HUDEP-2 (cell line): ENCODE measurements at regions not wholly inside any gene's neighbourhood (a gene's known extent, or its start where the extent isn't known, plus 50 kb on each side); places are given as distances from the start of the nearest gene placed in this dataset.

Source experiments
- DNase-seq, 76 experiments: peaks; one replicate each; lab custom pipeline; 2025; ENCODE audit not compliant: unreplicated experiment in 76 of 76; lab: John Stamatoyannopoulos, UW

DNA sequence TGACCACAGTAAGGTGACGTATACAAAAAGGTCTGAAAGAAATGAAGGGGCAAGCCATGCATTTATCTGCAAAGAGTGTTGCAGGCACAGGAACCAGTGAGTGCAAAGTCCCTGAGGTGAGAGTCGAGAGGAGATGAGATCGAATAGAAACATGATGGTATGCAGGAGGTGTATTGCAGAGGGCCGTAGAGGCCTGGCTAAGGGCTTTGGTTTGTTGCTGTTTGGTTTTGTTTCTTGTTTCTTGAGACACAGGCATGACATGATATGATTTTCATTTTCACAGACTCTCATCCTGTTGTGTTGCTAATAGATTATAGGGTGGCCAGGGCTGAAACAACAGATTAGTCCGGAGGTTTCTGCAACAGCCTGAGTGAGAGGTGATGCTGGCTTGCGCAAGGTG lies 80.4 kb downstream of the HSPH1 start:
- DNase-seq = no peak

DNA sequence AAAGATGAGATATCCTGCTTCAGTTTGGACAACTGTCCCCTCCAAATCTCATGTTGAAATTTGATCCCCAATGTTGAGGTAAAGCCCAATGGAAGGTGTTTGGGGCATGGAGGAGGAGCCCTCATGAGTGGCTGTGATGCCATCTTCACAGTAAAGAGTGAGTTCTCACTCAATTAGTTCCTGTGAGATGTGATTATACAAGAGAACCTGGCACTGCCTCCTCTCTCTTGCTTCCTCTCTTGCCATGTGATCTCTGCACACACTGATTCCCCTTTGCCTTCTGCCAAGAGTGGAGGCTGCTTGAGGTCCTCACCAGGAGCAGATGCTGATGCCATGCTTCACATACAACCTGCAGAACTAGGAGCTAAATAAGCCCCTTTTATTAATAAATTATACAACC lies 86.9 kb downstream of the HSPH1 start:
- DNase-seq = no peak

DNA sequence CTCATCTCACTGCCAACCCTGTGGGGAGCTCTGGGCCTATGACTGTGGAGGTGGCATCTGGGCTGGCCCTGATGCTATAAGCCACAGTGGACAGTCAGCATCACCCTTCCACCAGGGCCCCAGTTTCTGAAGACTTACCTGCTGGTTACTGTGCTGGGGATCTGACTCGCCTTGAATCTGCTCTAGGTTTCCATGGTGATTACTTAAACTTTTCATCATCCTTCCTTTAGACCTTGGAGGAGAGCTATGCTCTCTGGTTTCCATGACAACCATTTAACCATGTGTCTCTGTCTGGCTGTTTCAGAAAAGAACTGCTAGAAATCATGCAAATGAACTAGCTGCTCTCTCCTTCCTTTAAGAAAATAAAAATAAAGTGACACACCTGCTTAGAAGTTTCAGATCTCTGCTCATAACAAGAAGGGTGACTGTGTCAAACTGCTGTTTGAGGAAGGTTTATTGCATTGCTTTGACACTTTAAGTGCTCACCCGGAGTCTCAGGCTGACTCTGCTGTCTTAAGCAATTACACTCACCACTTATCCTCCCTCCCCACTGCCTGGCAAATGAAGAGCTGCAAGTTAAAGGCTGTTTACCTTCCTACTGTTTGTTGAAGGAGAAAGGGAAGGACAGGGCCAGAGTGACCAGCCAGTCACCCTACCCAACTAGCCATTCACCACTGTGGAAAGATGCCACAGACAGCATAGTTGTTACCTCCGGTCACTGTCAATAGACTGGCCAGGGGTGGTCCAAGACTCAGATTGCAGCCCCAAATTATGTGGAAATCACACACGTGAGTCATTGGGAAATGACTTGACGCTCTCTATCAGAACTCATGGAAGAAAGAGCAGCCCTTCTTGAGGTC lies 87.6 kb downstream of the HSPH1 start:
- DNase-seq = no peak

DNA sequence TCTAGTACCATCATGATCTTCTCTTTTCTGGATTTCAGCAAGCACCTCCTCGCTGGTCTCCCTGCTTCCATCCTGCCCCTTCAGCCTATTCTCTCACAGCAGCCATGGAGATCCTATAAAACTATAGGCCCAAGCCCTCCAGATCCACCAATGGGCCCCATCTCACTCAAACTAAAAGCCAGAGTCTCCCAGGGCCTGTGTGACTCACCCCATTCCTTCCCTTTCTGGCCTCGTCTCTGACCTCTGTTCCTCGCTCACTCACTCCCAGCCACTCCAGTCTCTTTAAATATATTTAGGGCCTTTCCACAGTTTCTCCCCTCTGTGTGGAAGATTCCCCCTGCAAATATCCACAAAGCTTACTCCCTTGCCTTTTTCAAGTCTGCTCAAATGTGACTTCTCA lies 89.7 kb downstream of the HSPH1 start:
- no peak for DNase-seq

DNA sequence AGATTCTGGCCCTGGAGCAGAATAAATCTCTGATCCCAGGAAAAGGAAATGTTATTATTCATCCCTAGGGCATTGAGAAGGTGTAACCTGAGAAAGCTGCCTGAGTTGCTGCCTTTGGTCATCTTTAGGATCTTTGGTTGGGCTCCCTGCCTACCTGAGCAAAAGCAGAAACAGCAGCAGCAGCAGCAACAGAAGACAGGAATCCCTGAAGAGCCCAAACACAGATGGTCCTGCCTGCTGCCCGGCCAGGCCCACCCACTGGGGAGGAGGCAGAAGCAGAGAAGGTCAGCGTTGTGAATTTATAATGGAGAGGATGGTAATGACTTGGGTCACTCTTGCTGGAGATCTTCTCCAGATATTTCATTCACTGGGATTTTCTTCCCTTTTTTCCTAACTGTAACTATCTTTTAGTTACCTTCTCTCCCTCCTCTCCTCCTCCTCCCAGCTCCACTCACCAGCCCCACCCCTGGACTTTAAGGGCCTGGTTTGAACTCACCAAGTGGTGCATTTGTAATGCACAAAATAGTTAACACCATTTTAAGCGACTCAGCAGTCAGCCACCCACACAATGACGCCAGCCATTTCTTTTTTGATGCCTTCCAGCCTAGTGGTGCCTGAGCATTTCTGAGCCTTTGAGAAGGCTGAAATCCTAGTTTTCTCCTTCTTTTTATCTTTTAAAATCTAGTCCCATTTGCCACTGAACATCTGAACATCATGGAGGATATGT lies 91.7 kb downstream of the HSPH1 start:
- no peak for DNase-seq

DNA sequence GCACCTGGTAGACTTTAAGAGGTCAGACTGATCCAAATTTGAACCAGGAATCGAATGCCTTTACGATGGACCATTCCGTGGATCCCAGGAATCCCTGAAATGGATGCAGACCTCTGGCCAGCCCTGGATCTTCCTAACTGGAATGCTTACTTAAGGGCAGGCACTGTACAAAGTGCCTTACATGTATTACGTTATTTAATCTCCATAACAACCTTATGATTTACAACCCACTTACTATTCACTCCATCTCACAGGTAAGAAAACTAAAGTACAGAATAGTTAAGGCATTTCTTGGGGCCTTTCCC lies 93.6 kb downstream of the HSPH1 start:
- DNase-seq = no peak

DNA sequence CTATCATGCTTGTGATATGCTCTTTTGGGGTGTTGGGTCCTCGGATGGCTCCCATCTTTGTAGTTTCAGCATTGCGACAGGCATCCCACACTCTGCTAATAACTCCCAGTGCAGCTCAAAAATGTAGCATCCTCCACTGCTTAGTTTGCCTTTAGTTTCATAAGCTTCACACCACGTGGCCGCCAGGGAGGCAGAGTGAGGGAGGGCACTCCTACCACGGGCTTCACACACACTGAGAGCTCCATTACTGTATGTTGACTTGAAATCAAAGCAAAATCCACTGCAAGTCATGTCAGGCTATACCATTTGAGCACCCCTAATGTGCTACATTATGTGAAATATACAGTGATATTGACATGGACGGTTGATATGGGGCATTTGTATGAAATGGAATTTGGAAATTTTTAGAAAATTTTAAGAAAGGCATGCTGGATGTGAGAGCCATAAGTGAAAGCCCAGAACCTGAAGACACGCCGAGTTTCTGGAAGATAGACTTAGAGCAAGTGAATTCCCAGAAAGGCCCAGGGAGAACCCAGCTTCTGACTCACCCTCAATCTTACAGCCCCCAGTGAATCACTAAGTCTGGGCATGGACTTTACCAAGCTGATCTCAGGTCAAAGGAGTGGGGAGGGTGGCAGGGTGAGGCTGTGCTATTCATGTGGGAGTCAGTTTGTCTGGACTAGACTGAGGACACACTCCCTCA lies 94.1 kb downstream of the HSPH1 start:
- DNase-seq = no peak

DNA sequence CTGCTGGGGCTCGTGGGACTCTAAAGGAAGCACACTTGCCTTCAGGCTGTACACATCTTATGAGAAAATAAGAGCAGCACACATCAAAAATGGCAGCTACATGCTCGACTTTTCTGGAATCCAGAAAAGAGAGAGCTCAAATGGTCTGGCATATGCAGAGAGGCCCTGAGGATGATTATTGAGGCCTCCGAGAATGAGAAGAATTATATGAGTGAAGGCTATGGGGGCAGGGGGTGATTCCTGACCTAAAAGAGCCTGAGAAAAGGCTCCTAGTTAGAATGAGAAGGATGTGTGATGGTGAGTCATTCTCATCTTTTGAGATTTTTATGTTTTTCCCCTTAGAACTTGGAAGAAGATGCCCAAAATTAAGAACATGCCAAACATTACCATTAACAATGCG lies 97.1 kb downstream of the HSPH1 start:
- no peak for DNase-seq

DNA sequence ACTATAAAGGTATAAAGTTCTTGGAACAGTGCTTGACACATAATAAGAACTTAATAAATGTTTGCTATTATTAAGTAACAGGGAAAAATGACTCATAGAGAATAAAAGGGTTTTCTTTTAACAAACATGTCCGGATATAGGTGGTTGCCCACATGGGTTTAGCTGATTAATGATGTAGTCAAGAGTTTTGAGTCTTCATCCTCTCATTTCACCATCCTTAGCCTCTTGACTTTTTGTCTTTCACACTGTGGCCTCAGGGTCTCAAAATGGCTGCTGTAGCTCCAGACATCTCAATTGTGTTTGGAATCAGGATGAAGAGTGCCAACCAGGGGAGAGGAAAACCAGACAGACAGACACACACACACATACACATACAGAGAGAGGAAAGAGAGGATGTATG lies 97.9 kb downstream of the HSPH1 start:
- DNase-seq = no peak

DNA sequence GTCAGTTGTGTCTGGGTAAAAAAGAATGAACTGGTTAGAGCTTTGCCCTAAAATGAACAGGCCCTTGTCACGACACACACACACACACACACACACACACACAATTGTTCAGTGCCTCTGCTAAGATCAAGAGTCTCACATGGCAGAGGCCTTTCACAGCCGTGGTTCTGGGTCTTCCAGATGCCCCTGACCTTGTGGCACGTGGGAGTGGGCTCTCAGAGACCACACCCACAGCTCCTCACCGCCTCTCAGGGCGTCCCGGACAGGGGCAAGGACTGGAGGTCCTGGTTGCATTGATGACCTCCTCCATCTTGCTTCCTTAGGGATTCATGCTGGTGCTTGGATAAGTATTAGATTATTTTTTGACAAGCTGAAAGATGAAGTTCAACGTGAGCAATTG lies 101.0 kb downstream of the HSPH1 start:
- no peak for DNase-seq

DNA sequence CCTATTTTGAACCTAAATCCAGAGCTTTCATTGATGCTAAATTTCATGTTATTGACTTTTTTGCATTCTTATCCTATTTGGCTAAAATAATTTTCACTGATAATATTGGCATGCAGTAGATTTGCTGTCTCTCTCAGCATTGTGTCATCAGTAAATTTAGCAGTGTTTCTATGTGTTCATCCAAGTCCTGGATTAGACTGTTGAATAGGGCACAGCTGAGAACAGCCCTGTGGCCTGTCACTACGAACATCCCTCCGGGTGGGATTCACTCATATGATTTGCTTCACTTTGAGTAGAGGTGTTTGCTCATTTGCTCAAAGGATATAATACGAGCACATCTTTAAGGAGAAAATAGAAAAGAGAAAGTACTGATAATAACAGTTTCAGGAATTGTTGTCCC lies 101.5 kb downstream of the HSPH1 start:
- DNase-seq = no peak

DNA sequence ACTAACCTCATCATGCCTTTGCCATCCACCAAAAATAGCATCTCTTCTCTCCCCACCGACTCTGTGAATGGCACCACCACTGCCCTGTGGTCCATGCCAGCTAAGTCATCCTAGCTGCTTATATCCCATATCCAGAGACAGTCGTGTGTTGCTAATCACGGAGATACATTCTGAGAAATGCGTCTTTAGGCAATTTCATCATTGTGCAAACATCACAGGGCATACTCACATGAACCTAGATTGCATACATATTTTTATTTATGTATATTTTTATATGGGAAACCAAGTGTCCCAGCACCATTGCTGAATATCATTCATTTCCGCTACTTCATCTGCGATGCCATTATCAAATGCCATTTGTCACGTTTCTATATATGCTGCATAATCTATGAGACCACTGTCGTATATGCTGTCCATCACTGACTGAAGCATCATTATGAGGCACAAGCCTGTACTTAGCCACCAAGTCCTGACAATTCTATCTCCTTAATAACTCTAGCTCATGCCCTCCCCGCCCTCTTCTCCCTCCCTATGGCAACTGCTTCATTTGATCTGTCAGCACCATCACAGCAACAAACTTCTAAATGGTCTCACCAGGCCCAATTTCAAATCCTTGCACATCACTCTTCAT lies 104.2 kb downstream of the HSPH1 start:
- no peak for DNase-seq

DNA sequence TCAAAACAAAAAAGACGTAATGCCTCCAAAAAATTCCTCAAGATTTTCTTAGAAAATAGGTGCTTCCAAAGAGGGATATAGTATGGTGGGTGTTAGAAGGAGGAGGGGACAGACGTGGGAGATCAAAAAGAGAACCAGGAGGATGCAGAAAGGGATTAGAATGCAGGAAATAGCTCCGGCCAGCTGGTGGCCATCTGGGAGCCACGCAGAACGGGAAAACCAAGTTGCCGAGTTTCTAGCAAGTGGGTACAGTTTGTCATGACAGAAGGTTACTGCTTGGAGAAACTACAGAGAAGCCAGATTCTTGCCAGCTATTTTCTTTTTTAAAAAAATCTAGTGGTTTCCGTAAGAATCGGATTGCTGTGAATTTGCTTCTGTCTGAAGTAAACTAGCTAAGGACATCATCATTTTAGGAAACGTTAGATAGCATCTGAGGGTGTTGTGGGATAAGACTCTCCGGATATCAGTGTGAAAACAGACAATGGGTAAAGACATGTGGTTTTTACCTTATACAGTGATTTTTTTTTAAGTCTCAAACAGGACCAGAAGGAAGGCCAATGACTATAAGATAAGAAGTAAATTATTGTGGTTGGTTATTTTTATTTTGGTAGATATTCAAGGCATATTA lies 104.9 kb downstream of the HSPH1 start:
- no peak for DNase-seq

DNA sequence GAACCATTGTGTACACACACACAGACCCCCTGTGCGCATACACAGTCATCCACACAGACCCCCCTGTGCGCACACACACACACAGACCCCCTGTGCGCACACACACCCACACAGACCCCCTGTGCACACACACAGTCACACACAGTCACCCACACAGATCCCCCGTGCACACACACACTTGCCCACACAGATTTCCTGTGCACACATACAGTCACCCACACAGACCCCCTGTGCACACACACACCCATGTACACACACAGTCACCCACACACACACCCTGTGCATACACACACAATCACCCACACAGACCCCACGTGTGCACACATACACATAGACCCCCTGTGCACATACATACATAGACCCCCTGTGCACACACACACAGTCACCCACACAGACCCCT lies 106.1 kb downstream of the HSPH1 start:
- no peak for DNase-seq

DNA sequence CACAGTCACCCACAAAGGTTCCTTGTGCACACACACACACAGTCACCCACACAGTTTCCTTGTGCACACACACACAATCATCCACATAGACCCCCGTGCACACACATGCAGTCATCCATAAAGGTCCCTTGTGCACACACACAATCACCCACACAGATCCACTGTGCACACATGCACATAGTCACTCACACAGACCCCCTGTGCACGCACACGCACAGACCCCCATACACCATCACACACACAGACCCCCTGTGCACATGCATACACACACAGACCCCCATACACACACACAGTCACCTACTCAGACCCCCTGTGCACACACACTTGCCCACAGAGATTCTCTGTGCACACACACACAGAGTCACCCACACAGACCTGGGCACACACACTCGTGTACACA lies 107.1 kb downstream of the HSPH1 start:
- no peak for DNase-seq

DNA sequence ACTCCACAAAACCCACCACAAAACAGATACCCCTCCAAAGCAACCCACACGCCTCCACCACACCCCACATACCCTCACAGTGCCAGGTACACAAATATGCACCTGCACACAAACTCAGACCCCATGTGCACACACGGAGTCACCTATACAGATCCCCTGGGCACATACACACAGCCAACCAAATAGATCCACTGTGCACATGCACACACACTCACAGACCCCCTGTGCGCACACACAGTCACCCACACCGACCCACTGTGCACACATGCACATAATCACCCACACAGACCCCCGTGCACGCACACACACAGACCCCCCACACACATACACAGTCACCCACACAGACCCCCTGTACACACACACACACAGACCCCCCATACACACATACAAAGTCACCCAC lies 107.8 kb downstream of the HSPH1 start:
- DNase-seq = no peak

DNA sequence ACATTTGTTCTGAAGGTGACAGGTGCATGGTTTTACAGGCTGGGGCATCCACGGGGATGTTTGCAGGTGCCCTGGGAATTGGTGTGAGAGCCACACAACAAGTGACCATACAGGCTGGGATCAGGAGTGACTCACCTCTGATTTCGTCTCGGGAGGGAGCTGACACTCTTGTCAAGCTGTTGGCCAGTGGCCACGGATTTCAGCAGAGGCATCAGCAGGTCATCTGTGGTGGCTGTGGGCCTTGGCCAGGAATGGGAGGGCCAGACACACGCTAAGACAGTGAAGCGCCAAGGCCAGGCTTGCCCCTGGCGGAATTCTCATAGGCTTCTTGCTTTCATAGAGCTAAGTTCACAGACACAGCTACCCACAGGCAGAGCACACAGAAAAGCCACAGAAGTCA lies 108.6 kb downstream of the HSPH1 start:
- DNase-seq = no peak

DNA sequence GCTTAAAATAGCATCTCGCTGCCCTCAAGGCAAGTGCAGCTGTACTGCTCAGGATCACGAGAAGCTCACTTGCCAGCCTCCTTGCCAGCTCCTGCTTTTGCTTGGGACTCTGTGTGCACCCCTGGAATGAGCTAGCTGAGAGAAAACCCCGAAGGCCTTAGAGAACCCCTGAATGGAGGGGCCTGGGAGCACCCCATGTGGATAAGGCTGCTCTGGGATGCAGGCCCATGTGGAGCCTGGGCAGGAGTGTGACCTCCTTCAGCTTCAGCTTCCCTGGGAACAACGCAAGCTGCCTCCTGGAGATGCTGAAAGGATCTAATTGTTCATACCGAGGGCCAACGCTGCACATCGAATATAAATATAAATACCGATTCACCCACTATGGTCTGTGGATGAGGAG lies 109.2 kb downstream of the HSPH1 start:
- DNase-seq = no peak

DNA sequence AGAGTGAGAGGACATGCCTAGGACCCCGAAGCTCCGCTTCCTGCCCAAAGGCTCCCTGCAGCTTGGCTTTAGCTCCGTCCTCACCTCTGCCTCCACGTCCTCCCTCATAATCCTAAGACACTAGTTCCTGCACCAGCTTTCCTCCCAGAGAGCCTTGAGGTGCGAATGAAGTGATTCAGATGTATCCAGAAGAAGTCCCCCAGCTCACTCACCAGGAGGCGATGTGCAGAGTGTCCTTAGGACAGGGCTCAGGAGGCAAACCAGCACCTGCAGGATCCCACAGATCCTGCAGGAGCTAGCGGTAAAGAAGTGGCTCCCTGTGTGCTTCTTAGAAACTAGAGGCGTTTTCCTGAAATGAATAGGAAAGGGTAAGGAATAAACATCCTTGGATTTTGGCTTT lies 109.7 kb downstream of the HSPH1 start:
- DNase-seq = no peak

DNA sequence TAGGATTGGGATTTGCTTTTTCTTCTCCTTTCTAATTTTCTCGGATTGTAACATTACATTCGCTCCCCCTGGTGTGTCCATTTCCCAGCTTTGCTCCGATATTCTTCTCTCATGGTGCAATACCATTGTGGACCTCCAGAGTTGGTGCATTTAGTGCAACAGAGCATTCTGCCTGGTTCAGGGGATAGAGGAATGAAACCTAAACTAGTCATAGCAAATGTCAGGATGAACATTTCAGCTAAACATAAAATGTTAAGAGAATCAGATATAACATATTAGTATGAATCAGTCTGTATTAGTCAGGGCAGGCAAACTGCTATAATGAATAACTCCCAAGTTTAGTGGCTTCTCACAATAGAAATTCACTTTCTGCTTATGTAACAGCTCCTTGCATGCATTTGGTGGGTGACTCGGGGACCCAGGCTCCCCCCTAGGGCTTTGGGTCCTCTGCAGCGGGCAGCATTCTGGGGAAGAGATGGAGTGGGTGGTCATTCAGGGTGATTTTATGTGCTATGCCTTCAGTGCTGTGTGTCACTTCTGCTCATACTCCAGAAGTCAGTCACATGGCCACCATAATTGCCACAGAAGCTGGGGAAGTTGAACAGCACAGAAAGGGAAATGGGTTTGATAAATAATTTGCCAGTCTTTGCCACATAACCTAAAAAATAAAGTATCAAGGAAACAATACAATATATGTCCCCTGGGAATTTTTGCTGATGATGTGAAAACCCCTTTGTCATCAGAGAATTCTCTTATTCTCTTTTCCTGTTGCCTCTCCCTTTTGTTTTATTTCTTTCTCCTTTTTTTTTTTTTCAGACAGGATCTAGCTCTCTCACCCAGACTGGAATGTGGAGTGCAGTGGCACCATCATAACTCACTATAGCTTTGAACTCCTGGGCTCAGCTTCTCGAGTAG lies 111.0 kb downstream of the HSPH1 start:
- no peak for DNase-seq
